Head of caudate nucleus (tissue), 42 donors: ENCODE measurements at regions not wholly inside any gene's neighbourhood (a gene's known extent, or its start where the extent isn't known, plus 50 kb on each side); places are given as distances from the start of the nearest gene placed in this dataset.

Experiments
- DNase-seq, 42 donors: peaks; one replicate each; pipeline versions ENCODE4 v3.0.0 to v3.0.0-alpha.2; 2020 to 2021; ENCODE audit warnings: mixed read lengths in 7 of 42
- intact Hi-C: fragments of 100-400 bp; cut with DNase I; formaldehyde crosslinking; loops from one replicate; pipeline ENCODE4 v1.15.0; 2022

DNA sequence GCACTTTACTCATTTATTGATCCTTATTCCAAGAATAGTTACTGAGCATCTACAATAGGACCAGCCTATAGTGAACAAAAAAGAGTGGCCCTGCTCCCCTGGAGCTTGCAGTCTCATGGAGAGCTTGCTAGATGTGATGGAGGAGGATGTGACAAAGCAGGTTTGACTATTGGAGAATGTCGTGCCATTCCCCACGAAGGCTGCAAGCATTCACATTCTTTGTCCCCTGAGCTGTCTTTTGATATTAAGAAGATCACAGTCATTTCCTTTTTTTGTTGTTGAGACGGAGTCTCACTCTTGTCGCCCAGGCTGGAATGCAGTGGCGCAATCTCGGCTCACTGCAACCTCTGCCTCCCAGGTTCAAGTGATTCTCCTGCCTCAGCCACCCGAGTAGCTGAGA, 115.0 kb upstream of the ADAMTS18 start:
- no peak for DNase-seq
- intact Hi-C loops: no loop called here

- intact Hi-C loops: no loop called here
- DNase-seq: no peak
Observed at GRCh38 chr16:77551357-77551756, 116.5 kb upstream of the ADAMTS18 start.

GRCh38 chr16:77553130-77553529, 118.3 kb upstream of the ADAMTS18 start:
- DNase-seq: no peak
- intact Hi-C loops: no loop called here

DNA sequence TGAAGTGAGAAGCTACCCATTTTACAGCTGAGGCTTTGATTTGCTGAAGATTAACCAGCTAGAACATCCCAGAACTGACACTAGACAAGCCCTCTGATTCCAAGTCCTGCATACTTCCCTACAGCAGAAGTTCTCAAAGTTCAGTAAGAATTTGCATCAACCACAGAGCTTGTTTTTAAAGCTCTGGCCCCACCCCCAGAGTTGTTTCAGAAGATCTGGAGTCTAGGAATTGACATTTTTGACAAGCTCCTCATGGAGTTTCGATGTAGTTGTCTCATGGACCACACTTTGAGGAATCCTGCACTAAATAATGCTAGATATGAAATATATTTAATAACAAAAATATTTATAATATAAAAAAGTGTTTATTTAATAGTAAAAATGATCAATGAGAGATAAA, 120.3 kb upstream of the ADAMTS18 start:
- intact Hi-C loops: no loop called here
- no peak for DNase-seq

- DNase-seq: no peak
- intact Hi-C loops: no loop called here
Observed at GRCh38 chr16:77555791-77556190, 121.0 kb upstream of the ADAMTS18 start.

DNA sequence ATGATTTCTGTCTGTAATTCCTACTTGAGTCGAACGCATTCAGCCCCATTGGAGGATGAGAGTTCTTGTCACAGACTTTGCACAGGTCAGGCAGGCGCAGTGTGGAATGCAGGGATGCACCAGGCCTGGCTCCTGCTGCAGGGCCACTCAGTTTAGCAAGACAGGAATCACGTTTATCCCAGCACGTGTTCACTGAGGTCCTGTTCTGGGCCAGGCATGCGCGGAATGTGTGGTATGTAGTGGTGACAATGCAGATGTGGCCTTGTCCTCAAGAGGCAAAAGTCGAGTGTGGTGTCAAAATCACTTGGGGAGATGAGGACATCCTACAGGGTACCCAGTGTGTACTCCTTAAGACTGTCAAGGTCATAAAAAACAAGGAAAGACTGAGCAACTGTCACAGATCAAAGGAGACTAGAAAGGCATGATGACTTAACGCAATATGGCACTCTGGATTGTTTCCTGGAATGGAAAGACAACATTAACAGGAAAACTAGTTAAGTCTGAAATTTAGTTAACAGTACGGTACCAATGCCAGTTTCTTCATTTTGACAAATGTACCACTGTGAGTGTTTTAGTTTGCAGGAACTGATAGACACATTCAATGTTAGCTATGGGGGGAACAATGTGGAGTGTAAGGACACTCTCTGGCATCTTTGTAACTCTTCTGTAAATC, 121.5 kb upstream of the ADAMTS18 start:
- intact Hi-C loops: no loop called here
- no peak for DNase-seq

DNA sequence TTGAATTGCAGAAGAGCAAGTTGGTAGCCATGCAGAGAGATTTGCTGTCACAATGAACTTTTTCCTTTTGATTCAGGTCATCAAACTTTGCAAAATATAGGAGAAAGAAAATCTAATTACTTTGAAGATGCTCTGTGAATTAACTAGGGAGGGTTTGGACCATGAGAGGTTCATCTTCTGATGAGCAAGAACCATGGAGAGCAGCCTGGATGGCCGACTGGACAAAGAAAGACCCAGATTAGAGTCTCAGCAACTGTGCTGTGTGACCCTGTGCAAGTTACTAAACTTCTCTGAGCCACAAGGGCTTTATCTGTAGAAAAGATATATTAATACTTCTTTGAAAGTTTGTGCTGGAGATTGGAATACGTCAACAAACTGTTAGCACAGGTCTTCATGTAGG, 122.6 kb upstream of the ADAMTS18 start:
- DNase-seq: no peak
- intact Hi-C loops: no loop called here

DNA sequence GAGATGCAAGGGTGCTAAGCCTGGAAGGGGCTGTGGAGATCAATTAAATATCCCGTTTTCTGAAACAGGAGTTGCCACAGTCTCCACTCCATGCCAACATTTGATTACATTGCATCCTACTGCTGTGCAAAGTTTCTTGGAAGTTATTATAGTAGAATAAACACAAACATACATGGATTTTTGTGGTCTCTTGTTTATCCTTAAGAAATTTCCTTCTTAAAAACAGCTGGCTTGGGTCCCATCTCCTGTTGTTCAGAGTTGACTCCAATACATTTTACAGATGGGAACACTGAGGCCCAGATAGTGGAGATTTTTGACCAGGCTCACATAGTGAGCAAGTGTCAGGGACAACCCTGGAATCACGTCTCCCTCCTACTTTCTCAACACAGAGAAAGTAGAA, 124.0 kb upstream of the ADAMTS18 start:
- no peak for DNase-seq

DNA sequence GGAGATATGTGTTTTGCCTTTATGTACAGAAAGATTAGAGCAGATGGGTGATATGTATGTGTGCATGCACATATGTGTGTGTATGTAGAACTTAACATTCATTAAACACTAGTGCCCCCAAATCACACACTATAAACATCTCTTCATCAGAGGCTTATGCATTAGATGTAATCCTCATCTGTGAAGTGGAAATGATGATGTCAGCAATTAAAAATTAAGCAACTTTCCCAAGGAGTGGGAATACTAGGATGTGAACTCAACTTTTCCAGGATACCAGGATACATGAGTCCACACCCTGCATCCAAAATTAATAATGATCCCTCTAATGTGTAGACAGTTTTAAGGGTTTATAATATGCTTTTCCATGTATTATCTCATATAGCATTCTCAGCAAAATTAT, 127.7 kb upstream of the ADAMTS18 start:
- DNase-seq: no peak
- intact Hi-C loops: no loop called here

More for the DNA sequence above, 124.0 kb upstream of the ADAMTS18 start:
- intact Hi-C loops: no loop called here

DNA sequence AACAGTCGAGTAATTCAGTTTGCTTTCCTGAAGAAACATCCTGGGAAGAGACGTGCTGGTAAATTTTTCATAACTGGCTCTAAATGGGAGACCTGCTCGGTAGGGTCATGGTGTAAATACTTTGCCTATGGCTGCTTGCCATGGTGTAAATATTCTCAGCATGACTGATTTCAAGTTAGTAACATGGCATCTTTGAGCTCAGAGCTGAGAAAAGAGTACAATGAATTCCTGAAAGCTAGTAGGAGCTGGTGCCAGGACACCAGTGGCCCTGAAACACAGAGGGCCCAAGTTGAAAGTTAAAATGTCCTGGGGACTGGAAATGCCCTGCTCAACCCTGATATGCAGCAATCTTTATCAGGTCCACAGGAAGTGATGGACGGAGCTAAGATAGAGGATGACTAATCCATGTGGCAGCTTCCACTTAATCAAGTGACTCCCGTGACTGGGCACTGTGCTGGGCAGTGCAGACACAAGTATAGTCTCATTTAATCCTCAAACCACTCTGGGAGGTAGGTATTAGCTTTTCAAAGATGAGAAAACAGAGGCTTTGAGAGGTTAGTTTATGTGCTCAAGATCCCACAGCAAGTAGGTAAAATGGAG, 130.1 kb upstream of the ADAMTS18 start:
- DNase-seq: no peak
- intact Hi-C loops: no loop called here

DNA sequence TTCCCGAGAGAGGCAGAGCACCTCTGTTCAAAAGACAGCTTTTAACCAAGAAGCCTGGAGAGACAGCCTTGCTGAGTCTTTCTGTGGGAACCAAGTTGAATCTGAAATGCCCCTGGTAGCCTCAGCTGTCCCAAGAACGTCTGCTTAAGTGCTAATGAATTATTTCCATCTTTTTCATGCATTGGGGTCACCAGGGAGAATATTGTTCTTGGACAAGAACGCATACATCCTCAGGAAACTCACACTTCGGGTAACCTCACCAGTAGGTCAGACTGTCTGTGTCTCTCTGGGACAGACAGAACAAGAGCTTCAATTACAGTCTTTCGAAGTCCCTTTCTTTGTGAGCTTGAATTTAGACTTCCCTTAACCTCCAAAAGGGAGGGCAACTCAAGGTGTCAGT, 134.6 kb upstream of the ADAMTS18 start:
- intact Hi-C loops: no loop called here
- no peak for DNase-seq

GRCh38 chr16:77570574-77570973, 135.7 kb upstream of the ADAMTS18 start:
- intact Hi-C loops: no loop called here
- no peak for DNase-seq

DNA sequence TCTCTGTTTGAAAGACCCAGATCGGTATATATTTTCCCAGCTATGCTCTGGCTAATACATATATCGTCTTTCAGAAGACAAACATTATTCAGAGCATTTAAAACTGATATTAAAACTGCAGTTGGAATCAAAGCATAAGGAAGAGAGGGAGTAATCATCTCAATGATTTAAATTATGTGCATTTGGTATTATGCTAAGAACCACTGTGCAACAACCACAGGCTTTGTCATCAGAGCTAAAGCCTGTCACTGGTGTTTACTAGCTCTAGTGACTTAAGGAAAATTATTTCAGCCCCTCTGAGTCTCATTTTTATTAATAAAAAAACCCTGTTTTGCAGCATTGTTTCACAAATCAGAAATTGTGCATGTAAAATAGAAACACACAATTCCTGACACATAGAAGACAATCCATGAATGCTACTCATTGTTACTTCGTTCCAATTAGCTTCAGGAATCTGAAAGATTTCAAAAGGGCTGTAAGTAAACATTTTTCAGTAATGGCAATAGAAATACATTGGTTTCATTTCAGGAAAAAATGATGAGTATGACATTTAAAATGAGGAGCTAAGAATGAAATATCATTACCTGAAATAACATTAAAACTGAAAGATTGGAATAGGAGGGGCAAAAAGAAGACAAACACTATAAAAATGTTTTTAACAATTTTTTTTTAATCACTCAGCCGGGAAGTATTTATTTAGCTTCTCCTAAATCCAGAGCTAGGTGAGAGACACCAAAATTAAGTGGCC, 136.5 kb upstream of the ADAMTS18 start:
- intact Hi-C loops: no loop called here
- DNase-seq: no peak

- intact Hi-C loops: no loop called here
- no peak for DNase-seq
Observed at GRCh38 chr16:77574867-77575624, 140.2 kb upstream of the ADAMTS18 start.

- intact Hi-C loops: no loop called here
Observed at GRCh38 chr16:77579351-77579891, 142.9 kb upstream of the NUDT7 start.

GRCh38 chr16:77581706-77582105, 140.6 kb upstream of the NUDT7 start:
- intact Hi-C loops: loop anchor here (5.0 kb wide), 1 partner anchor 344 kb away; no protein-coding TSS in a partner anchor
- no peak for DNase-seq

More at GRCh38 chr16:77579351-77579891, 142.9 kb upstream of the NUDT7 start:
- DNase-seq: no peak

GRCh38 chr16:77584205-77584859, 138.0 kb upstream of the NUDT7 start:
- intact Hi-C loops: loop anchor here (5.0 kb wide), 1 partner anchor 347 kb away; no protein-coding TSS in a partner anchor
- DNase-seq: peak in 41 of 42 donors; percentile 22 to 84 (median 59)

DNA sequence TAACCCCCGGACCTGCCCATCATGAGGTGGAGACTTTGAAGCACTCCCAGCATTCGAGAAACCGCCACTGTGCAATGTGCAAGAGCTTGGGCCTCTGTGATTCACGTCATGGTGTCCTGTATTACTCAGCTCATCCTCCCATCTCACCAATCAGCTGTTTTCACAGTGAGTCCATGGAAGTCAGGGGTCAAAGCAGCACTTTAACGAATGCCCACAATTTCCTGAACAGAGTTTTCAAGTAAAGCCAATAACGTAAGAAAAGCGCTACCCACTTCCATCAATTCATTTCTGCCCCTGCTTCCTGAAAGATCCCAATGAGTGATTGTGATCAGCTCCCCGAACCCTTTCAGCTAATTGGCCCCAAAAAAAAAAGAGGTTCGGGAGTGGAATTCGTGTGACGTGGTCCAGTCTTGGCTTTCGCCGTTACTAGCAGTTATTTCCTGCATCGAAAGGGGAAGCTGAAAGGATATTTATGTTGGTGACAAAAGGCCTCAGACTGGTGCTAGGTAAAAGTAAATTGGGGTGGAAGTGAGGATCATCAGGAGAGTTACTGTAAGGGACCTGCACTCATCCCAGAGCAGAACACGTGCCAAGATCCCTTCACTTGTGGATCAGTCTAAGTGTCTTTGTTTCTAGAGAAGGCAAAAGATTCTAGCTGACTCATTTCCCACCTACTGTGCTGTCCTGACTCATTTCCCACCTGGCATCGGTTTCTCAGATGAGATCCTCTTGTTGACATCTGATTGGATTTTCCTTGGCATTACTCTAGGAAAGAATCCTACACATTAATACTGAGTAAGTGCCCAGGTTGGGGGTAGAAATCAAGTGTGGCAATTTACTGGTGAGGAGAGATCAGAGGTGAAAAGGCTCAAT, 136.7 kb upstream of the NUDT7 start:
- intact Hi-C loops: no loop called here
- peak in 17 of 42 donors; percentile 3 to 68 (median 23) for DNase-seq
